ENCODE measurements at regions not wholly inside any gene's neighbourhood (a gene's known extent, or its start where the extent isn't known, plus 50 kb on each side); places are given as distances from the start of the nearest gene placed in this dataset.

DNA sequence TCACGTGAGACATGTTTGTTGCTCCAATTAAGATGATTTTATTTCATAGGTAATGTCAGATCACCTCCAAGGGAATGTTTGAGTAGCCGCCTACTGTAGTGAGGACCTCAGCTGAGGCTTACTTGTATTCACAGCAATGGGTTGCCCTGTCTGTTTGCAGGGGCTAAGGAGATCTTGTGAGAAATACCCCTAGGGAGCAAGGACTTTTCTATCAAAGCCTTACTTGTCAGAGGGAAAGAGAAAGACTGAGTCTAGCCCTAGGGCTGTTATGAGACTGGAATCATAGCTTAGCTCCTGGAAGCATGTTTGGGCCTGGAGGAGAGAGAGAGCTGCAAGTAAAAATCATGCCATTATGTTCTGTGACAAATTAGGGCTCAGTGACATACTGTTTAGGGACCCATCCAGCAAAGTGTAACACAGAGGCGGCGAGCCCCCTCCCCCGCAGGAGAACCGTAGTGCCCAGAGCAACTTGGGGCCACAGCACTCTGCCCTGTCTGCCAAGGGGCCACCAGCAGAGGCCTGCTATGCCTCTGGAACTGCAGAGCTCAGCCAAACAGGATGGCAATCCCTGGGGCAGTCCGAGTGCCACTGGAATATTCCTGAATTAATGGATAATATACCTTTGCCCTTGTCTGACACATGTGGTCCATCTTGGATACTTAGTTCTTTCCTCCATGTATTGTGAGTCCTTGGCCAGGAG is 178.8 kb downstream of the DACT1 start:
- H3K4me2 ChIP-seq (ENCODE audit: insufficient read depth, low read length), result no peak overlapping the region
- H3K4me1 ChIP-seq (ENCODE audit: control insufficient read depth, extremely low read depth, insufficient read depth, low read length), result no peaks in the 10 kb centered on the region
- no peaks in the 10 kb centered on the region for H3K36me3 ChIP-seq (ENCODE audit: control insufficient read depth in 2 of 2, extremely low read depth in 1 of 2, insufficient read depth in 2 of 2, low read length in 2 of 2)
- DNase-seq (ENCODE audit: low read depth, low spot score), result no peak
- H3K27ac ChIP-seq (ENCODE audit: insufficient read depth, low read depth, low read length), result no peak overlapping the region
- H3K79me2 ChIP-seq (ENCODE audit: control insufficient read depth, insufficient read depth, low read length), result no peaks in the 10 kb centered on the region
- intact Hi-C loops (cut with micrococcal nuclease) (no loop called here), dilution Hi-C loops (cut with MboI; ENCODE audit: extremely low pct_ligation_motif_present, low sequenced_read_pairs) (no loop called here)
- no peak overlapping the region for H3K9ac ChIP-seq (replicated peaks; ENCODE audit: extremely low read depth, insufficient read depth, low read length)
- no peaks in the 10 kb centered on the region for H4K20me1 ChIP-seq (replicated peaks; ENCODE audit: control insufficient read depth, extremely low read depth, insufficient read depth, low read length)
- no peak overlapping the region for H3K4me3 ChIP-seq (replicated peaks in 1 of 3; ENCODE audit: insufficient read depth in 1 of 3, low read depth in 1 of 3, low read length in 3 of 3)
- H3K27me3 ChIP-seq (ENCODE audit: control insufficient read depth in 2 of 2, insufficient read depth in 2 of 2, low read length in 2 of 2), result peaks cover 1 to 5% of the 10 kb centered on the region in 2 experiments
- no TSS peak for BruUV-seq (replicated peaks)
- TF ChIP-seq POLR2A (IDR thresholded peaks at IDR 0.05; ENCODE audit: low read depth, low read length) (no peak), POLR2AphosphoS5 (IDR thresholded peaks at IDR 0.05; ENCODE audit: insufficient read depth, low read depth, low read length) (no peak), JUN (IDR thresholded peaks at IDR 0.05; ENCODE audit: borderline replicate concordance, insufficient read depth, insufficient read length, low read depth) (no peak), EZH2 (IDR thresholded peaks at IDR 0.05; ENCODE audit: borderline replicate concordance, low read depth, low read length, severe bottlenecking) (no peak), GATA2 (IDR thresholded peaks at IDR 0.05; ENCODE audit: insufficient read depth, insufficient read length, low read depth, low read length) (no peak)
- ChIA-PET CTCF (interaction anchor here (0.8 to 2.2 kb wide), 3 partner anchors 11 to 760 kb away, joined by 3 to 6 read pairs (median 4); partner anchors contain the start of gene CCDC175), POLR2A (no interaction called here)
- H2AFZ ChIP-seq (ENCODE audit: low read depth, low read length), result no peak overlapping the region
- no peak for FAIRE-seq
- H3K9me1 ChIP-seq (replicated peaks; ENCODE audit: control insufficient read depth, extremely low read depth, insufficient read depth, low read length), result no peaks in the 10 kb centered on the region
- no peaks in the 10 kb centered on the region for H3K9me3 ChIP-seq (replicated peaks; ENCODE audit: control insufficient read depth, insufficient read depth, low read length)

DNA sequence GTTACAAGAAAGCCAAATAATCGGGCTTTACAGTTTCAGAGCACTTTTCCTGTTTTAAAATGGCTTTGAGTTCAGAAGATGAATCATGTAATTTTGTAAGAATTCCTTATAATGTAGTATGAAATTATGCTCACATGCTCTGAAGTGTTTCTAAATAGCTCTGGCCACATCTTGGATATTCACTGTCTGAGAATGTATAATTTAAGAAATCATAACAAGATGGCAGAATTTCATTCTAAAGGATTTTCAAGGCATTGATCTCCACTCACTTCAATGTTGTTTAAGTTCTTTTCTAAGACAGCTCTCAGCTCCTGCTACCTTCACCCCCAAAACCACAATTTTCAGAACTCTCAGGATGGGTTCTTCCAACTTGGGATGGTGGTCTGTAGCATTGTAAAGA is 180.1 kb downstream of the DACT1 start:
- H3K27me3 ChIP-seq (ENCODE audit: control insufficient read depth in 2 of 2, insufficient read depth in 2 of 2, low read length in 2 of 2), result peaks cover 1 to 3% of the 10 kb centered on the region in 2 experiments
- H2AFZ ChIP-seq (ENCODE audit: low read depth, low read length), result no peak overlapping the region
- no TSS peak for BruUV-seq (replicated peaks)
- no peak for TF ChIP-seq POLR2A (IDR thresholded peaks at IDR 0.05; ENCODE audit: low read depth, low read length)
- no peak for TF ChIP-seq MYC (IDR thresholded peaks at IDR 0.05; ENCODE audit: low read depth, low read length)
- no peak for TF ChIP-seq EZH2 (IDR thresholded peaks at IDR 0.05; ENCODE audit: borderline replicate concordance, low read depth, low read length, severe bottlenecking)
- intact Hi-C loops (cut with micrococcal nuclease) (no loop called here), dilution Hi-C loops (cut with MboI; ENCODE audit: extremely low pct_ligation_motif_present, low sequenced_read_pairs) (no loop called here)
- ChIA-PET POLR2A (no interaction called here), CTCF (interaction anchor here (1.1 to 2.2 kb wide), 2 partner anchors 10 to 23 kb away, joined by 3 to 6 read pairs; no protein-coding TSS in a partner anchor)
- H3K4me3 ChIP-seq (replicated peaks in 1 of 3; ENCODE audit: insufficient read depth in 1 of 3, low read depth in 1 of 3, low read length in 3 of 3), result no peak overlapping the region
- DNase-seq (ENCODE audit: low read depth, low spot score) (no peak), FAIRE-seq (no peak)
- H4K20me1 ChIP-seq (replicated peaks; ENCODE audit: control insufficient read depth, extremely low read depth, insufficient read depth, low read length), result no peaks in the 10 kb centered on the region
- no peak overlapping the region for H3K27ac ChIP-seq (ENCODE audit: insufficient read depth, low read depth, low read length)
- no peaks in the 10 kb centered on the region for H3K36me3 ChIP-seq (ENCODE audit: control insufficient read depth in 2 of 2, extremely low read depth in 1 of 2, insufficient read depth in 2 of 2, low read length in 2 of 2)
- no peak overlapping the region for H3K9ac ChIP-seq (replicated peaks; ENCODE audit: extremely low read depth, insufficient read depth, low read length)
- H3K9me3 ChIP-seq (replicated peaks; ENCODE audit: control insufficient read depth, insufficient read depth, low read length), result no peaks in the 10 kb centered on the region
- H3K4me2 ChIP-seq (ENCODE audit: insufficient read depth, low read length), result no peak overlapping the region
- H3K79me2 ChIP-seq (ENCODE audit: control insufficient read depth, insufficient read depth, low read length), result no peaks in the 10 kb centered on the region
- no peaks in the 10 kb centered on the region for H3K4me1 ChIP-seq (ENCODE audit: control insufficient read depth, extremely low read depth, insufficient read depth, low read length)
- no peaks in the 10 kb centered on the region for H3K9me1 ChIP-seq (replicated peaks; ENCODE audit: control insufficient read depth, extremely low read depth, insufficient read depth, low read length)
